ENCODE measurements at regions not wholly inside any gene's neighbourhood (a gene's known extent, or its start where the extent isn't known, plus 50 kb on each side); places are given as distances from the start of the nearest gene placed in this dataset.

DNA sequence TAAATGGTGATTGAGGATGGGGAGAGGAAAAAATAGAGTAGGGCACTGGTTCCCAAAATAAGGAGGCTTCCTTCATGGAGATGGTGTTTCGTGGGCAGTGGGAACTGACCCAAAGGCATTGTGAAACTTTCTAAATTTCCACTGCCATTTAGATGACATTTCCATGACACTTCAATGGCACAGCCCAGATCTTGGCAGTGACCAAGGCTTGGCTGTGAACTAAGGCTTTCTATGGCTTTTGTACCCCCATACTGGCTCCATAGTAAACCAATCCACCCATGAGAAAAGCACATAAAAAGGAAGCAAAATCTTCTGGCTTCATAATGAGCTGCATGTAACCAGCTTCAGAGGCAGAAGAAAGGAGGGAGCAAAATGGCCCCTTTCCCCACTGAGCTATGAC is 321.0 kb upstream of the TLE4 start:
- DNase-seq = no peak

DNA sequence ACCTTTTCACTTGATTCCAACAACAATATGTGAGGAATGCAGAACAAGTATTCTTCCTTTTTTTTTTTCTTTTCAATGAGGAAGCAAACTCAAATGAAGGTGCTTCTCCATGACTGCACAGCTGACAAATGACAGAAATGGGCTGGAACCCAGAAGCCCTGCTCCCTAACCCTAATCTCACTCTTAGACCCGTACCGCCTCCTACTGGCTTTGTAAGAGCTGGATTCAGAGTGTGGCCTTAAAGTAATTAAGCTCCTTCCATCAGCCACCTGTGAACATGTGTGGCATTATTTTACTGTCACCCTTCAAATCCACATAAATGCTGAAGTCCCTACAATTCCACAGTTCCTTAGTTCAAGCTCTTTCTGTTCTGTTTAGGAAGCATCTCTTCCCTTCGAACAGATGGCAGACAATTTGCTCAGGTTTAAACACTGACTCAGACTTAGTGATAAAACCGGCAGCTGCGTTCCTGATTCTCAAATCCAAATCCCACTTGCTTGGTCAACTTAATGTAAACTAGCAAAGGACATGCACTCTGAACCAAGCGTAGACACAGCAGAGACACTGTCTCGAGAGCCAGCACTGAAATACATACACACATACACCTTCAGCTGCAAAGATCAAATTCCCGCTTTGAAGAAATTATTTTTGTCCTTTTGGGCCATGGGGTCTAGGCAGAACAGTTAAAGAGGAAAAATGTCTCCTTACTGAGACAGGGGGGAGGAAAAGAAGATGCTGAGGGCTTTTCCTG is 316.7 kb upstream of the TLE4 start:
- no peak for DNase-seq

DNA sequence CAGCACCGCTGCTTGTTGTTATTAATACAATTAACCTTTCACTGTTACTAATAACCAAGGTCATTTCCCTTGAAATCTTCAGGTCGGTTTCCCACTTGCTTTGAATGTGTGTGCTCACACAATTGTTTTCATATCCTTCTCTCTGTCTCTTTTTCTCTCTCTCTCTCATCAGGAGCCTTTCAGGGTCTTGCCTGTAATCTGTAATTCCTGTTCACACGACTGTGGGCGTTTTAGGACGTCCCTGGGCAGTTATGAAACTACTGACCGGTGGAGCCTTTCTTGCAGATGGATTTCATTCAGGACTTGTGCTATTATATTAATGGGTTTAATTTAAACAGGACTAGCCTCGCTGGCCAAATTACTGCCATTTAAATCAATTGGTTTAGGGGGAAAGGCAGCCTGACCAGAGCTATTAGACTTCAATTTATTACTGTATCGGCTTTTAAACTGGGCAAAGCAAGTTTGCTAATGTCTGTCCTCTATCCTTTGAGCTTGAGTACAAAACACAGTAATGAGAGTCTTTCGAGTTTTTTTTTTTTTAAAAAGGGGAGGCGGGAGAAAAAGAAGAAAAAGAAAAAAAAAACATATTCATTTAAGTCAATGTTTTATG is 316.0 kb upstream of the TLE4 start:
- DNase-seq = no peak

DNA sequence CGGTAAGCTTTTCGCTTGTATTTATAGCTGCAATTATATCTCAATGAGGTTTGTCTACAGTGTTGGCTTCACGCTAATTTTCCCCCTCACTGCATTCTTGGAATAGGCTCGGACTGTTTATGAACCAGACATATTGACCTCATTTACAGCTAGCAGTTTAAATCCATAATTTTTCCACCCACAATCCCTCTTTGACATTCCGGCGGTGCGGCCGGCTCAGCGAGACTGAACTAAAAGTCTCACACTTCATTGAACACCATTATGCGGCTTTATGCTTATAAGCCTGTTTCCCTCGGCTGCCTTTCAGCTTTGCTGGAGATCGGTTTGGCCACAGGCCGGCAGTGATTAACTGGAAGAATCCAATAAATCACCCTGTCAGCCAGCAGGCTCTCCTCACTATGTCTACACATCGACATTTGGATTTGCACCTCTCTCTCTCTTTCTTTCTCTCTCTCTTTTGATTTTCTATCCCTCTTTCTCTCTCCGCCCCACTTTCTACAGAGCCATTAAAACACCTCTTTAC is 315.0 kb upstream of the TLE4 start:
- DNase-seq = peak in 15 of 58 donors; percentile 6 to 38 (median 22)

DNA sequence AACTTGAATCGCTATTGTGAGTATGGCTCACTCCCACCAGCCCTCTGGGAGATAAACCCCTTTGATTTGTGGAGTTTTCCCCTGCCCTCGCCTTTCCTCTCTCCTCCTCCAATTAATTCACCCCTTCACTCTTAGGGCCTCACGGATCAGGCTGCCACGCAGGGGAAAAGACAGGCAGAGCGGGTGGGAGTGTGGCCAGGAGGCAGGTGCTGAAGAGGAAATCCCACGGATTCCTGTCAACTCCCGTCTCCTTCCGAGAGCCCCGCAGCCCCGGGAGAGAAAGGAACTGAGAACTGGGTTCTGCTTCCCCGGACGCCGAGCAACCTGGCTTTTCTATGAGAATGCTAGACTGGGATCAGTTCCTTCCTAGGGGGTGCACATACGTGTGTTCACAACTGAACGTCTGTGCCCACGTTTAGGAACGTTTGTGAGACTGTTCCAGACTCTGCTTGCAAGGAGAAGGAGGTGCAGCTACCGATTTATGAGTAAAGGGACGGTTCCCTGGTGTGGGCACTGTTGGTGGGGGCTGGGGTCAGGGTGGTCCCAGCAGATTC is 314.5 kb upstream of the TLE4 start:
- DNase-seq = peak in 5 of 58 donors; percentile 9 to 54 (median 15)

DNA sequence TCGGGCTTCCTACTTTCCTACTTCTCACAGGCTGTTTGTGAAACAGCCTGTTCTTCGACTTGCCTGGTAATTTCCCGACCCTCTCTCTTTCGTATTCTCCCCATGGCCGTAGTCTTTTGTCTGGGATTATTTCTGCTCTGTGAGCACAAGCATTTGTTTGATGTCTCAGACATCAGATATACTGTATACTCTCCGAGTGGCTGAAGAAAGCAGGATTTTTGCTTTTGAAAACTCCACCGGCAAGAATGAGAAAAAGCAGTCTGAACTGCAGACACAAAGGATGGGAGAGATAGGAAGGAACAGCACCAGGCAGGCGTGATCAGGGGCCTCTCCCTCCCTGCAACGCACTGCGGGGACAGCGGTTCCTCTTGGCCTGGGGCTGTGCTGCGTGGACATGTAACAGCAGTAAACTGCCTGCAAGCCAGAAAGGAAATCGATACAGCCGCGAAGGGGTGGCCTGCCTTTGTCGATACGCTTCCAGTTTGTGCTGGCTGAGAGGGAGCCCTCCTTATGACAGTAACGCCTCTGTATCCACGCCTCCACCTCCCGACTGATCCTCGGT is 313.9 kb upstream of the TLE4 start:
- peak in 6 of 58 donors; percentile 11 to 20 (median 16) for DNase-seq

DNA sequence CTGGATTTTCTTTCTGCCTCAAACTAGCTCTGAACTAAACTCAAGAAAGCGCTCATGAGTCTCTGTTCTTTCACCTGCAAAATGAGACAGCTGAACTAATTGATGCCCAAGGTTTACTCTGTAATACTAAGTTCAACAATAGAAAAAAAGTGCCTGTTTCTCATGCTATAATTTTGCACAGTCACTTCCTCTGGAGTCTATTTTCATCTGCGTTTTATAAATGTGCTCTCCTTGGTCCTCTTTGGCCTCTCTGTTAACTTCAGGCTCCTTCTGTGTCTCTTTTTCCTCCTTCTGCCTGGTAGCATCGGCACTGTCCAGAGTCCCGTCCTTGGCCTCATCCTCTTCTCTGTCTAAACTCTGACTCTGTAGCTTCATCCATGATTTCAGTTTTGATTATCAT is 311.9 kb upstream of the TLE4 start:
- no peak for DNase-seq

DNA sequence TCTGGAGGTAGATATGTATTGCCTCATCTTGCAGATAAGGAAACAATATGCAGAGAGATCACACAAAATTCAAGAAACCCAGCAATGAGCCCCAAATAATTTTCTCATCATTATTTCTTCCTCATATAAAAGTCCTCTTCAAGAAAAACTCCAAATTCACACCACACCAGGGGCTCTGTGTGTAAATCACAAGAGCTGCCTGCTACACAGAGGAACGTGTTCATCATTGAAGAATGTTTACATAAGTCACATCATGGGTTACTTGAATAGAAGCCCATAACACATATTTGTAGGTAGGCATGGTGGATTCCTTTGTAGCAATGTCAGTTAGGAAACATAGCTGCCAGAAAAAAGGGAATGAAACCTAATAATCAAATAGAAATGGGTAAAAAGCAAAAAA is 308.1 kb upstream of the TLE4 start:
- DNase-seq = no peak

DNA sequence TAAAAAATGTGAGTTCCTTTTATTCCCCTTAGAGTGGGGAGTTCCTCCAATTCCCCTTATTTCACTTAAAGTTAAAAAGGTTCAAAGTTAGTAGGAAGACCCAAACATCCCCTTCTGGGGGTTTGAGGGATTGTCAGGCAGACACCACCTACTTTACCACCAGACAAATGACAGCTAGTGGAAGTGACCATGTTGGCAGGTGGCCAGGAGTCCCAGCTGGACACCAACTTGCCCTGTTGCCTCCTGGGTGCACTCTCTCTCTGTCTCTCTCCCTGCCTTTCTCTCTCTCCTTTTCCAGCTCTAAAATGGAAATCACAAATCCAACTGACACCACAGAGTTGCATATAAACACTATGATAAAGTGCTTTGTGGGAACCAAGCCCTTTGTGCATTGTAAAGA is 307.7 kb upstream of the TLE4 start:
- DNase-seq = no peak

DNA sequence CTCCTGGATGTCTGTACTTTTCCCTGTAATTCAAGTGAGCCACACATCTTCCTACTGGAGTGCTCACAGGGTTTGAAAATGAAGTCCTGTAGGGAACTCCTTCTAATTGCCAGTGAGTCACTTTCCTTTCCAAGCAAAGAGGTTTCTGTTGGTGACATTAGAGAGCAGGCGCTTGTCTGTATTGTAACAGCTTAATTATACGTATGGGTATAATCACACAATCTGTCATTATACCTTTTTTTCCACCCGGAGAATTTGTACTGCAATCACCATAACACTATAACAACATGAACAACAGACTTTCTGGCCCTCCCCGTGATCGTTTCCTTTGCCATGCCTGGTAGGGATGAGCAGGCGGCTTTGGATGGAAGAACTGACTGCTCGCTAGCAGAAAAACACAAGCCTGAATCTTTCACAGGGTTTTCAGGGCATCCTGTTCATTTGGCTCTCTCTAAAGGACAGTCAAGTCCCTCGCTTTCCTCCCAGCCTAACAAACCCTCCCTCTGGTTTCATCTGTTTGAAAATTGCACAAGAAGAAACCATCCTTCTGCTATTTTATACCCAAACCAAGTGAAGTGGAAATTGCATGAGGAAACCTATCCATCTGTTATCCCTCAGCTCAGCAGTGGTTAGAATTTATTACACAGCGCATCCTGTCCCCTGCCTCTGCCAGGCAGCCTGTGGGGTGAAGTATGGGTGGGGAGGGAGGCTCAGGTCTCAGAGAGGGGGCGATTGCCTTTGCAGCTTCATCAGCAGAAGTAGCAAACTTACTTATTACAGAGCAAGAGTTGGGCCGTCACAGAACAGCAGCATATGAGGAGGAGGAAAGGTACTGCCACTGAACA is 307.0 kb upstream of the TLE4 start:
- peak in 2 of 58 donors; percentile 19 to 45 for DNase-seq

DNA sequence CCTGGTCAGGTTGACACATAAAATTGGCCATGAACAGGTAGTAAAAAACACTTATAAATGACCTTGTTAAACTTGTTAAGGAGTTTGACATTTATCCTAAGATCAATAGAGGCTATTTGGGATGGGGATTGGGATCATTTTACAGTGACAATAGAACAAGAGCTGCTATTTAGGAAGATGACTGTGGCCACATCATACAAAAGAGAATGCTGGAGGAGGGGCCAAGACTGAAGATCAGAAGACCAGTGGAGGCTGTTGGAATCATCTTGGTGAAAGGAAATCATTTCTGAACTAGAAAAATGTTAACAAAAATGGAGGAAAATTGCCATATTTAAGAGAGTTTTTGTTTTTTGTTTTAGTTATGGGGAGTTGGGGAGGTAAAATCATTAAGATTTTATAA is 304.8 kb upstream of the TLE4 start:
- DNase-seq = no peak

DNA sequence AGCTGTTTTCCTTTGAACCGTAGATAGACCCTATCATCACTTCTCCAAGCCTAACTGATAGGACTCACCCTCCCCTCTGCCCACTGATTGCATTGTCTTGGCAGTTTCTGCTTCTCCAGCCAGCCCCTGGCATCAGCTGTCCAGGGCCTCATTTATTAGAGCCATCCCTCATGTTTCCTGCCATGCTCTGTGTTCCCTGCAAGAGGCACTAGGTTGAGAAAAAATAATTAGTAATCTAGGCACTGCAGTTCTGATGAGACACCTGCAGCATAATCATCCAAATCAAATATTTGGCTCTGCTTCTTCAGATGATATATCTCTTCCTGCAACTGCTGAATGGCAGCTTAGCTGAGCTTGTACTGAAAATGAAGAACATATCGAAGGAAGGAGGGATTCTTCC is 303.0 kb upstream of the TLE4 start:
- no peak for DNase-seq

DNA sequence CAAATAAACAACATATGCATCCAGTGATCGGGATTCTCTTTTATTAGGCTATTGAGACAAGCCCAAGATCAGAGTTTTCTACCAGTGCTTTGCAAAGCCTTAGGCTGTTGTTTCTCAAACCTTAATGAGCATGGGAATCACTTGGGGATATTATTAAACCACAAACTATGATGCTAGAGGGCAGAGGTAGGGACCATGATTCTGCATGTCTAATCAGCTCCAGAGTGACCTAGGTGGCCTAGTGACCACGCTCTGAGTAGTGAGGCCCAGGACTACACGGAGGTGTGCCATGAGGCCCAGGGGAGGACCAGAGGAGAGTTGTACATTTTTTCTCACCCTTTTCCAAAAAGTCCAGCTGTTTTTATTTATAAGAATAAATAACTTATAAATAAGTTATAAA is 298.5 kb upstream of the TLE4 start:
- DNase-seq = no peak

DNA sequence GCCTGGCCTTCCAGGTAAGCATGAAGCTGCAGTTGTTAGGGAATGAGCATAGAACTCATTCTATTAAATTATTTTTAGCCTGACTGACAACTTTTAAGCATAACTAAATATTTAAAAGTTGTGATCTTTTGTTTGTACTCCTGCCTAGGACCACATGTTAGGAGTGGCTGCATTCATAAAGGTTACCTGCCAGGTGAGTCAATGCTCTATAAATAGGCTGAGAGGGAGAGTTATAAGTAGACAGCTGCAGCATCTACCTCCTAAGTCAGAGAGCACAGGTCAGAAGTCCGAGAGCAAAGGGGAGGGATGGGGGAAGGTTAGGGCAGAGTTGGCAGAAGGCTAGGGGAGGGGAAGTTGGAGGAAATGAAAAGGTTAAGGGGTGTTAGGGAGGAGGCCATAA is 292.4 kb upstream of the TLE4 start:
- no peak for DNase-seq

DNA sequence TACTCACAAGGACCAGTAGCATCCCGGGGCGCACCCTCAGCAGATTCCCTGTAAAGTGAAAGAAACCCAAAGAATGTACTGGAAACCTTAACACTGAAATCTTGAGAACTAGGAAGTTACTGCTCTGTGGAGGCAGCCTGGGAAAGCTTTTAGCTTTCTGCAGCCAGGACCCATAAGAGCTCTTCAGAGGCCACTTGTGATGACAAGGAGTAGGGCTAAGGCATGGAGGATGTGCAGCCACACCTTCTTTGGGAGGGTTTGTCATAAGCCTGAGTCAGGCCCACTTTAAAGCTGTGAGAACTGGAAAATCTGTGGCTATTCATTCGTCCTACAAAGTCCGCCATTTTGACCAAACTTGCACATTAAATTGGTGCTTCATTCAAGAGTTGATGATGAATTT is 291.1 kb upstream of the TLE4 start:
- no peak for DNase-seq

DNA sequence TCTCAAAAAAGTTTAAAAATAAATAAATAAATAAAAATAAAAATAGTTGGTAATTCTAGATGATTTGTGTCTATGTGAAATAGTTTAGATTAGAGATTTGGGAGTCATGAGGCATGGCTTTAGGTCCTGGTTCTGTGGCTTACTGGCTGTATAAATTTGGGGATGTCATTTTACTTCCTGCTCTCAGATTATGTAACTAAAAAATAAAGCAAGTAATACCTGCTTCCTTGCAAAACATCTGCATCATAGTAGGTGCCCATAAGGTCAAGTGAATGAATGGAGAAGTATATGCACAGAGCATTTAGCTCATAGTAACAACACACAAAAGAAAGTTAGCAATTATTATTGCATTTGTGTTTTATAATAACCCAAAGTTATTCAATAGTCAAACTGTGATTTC is 287.7 kb upstream of the TLE4 start:
- DNase-seq = no peak

DNA sequence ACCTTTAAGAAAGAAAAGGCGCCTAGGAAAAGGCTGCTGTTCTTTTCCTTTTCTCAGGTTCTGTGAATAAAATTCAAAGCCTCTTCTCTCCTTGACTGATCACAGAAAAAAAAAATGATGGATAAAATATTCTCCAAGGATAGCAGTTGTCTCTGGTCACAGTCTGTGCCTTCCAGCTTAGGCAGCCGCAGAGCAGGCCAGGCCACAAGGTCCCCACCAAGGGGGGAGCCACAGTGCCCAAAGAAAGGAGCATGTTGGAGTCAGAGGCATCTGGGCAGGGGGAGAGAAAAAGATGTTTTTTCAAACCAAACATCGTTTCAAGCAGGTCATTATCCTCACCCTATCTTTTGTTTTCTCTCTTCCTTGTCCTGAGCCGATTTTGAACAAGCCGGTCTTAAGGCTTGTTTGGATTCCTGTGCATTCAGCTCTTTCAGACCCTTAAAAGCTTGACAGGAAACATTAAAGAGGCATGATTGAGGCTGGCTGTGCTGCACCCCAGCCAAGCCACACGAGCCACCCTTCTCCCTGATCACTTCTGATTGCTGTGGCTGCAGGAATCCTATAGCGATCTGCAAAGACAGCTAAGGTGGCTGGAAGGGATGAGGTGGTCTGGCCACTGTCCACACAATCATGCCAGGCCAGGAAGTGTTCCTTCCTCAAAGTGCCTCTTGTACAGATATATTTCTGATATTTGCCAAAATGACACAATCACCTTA is 284.6 kb upstream of the TLE4 start:
- no peak for DNase-seq

DNA sequence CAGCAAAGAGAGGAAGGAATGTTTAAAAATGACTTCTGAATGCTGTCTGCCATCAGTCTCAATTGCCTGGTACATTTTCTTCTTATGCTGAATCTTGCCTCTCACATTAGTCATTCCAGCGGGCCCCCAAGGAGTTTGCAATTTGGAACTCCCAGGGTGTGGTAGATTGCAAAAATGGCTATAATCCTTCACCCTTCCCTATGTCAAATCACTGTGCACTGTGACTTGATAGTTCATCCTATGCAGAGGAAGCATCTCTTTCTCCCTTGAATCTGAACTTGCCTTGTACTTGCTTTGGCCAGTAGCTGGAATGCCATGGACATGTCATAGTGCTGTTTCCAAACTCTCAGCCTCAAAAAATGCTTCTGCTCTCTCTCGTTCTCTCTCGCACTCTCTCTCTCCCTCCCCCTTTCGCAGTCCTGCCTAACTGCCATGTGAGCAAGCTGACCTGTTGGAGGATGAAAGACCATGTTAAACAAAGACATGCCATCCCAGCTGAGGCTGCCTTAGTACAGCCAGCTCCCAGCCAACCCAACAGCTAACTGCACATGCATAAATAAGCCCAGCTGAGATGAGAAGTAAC is 284.0 kb upstream of the TLE4 start:
- no peak for DNase-seq

DNA sequence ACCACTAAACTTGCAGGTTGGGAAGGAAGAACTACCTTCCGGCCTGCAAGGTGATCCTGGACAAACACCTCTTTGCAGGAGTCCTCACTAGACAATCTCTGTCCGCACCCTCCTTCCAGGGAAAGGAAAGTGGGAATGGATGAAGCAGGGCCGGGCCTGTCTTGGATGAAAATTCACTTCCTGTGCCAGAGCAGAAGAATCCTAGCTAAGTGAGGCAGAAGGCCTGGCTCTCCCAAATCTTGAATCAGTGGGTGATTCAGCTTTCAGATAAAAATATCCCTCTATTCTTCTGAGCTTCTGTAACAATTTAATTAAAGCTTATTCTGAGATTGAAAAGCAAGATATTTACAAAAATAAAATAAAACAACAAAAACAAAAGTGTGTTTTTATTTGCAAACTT is 281.9 kb upstream of the TLE4 start:
- peak in 2 of 58 donors; percentile 2 to 5 for DNase-seq

DNA sequence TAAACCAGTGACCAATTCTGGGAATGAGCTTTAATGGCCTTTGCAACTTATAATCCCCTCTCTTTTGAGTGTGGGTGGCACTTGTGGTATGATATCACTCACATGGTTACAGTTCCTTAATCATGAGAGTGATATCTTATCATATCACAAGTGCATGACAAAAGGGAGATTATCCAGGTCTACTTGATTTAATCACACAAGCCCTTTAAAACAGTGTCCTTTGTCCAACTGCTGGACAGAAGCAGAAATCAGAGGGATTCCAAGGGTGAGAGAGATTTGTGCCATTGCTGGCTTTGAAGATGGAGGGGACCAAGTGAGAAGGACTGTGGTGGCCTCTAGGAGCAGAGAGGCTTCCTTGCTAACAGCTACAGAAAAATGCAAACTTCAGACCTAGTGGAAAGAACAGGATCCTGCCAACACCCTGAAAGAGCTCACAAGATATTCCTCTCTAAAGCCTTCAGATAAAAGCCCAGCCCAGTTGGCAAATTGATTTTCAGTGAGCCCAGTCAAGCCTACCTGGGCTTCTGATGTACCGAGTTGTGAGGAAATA is 279.0 kb upstream of the TLE4 start:
- no peak for DNase-seq

Measured in anterior cingulate cortex (tissue), 58 donors.